Gastroesophageal sphincter (tissue), 4 donors: ENCODE measurements at regions not wholly inside any gene's neighbourhood (a gene's known extent, or its start where the extent isn't known, plus 50 kb on each side); places are given as distances from the start of the nearest gene placed in this dataset.
"Not testable (repeated sequence)": the region's sequence is repeated elsewhere in the genome, so short reads cannot be mapped to it uniquely, and the experiment has no call there.

Experiments
- ATAC-seq: fragments of 150-250 bp; one replicate; pipeline ENCODE4 v1.9.1; 2016; ENCODE audit warnings: mild to moderate bottlenecking, moderate library complexity
- H3K27ac ChIP-seq, 4 donors: fragments of 200-600 bp; sonication (generic) in 3 of 4; 1 replicate in 3 of 4; 2 replicates in 1 of 4; pipeline ENCODE4 v1.5.1; 2016 to 2019
- H3K27me3 ChIP-seq: fragments of 200-600 bp; sonication (generic); one replicate; pipeline ENCODE4 v1.5.1; 2019
- H3K36me3 ChIP-seq, 2 donors: fragments of 200-600 bp; sonication (generic); one replicate each; pipeline ENCODE4 v1.5.1; 2019; ENCODE audit warnings: control low read depth in 1 of 2
- H3K4me1 ChIP-seq, 3 donors: fragments of 200-600 bp; sonication (generic); 1 replicate in 2 of 3; 2 replicates in 1 of 3; pipeline ENCODE4 v1.5.1; 2016 to 2019; ENCODE audit warnings: control low read depth in 2 of 3
- H3K4me3 ChIP-seq, 2 donors: fragments of 200-600 bp; sonication (generic); one replicate each; pipeline ENCODE4 v1.5.1; 2019; ENCODE audit warnings: mild to moderate bottlenecking in 1 of 2, moderate library complexity in 1 of 2
- H3K9me3 ChIP-seq, 3 donors: fragments of 200-600 bp; sonication (generic); one replicate each; pipeline ENCODE4 v1.5.1; 2017 to 2019; ENCODE audit warnings: control low read depth in 2 of 3
- EP300 ChIP-seq: sonication (generic); formaldehyde crosslinking; IDR thresholded peaks from one replicate; pipeline ENCODE4 v1.6.1; 2017; ENCODE audit warnings: antibody characterized with exemption, mild to moderate bottlenecking
- POLR2A ChIP-seq, 2 donors: fragments of 450-650 bp; IDR thresholded peaks; one replicate each; pipeline ENCODE4 v1.6.1; 2017; ENCODE audit warnings: antibody characterized with exemption in 2 of 2, mild to moderate bottlenecking in 2 of 2, moderate library complexity in 1 of 2
- POLR2AphosphoS5 ChIP-seq: sonication (generic); formaldehyde crosslinking; IDR thresholded peaks from one replicate; pipeline ENCODE4 v1.6.1; 2017; ENCODE audit warnings: antibody characterized with exemption
- WGBS, 2 donors: methylation state at CpG; one replicate each; pipeline ENCODE4 v1.1.5; 2018; ENCODE audit warnings: low coverage in 1 of 2; 5-methylcytosine and 5-hydroxymethylcytosine counted together
- TF ChIP-seq, protein P1 (sequence below), 4 experiments: fragments of 200-600 bp in 2 of 4; fragments of 450-650 bp in 2 of 4; sonication (generic) in 1 of 4; IDR thresholded peaks; one replicate each; pipeline ENCODE4 v1.5.1; 2017 to 2019; ENCODE audit warnings: antibody characterized with exemption in 4 of 4, mild to moderate bottlenecking in 2 of 4, moderate library complexity in 2 of 4

DNA sequence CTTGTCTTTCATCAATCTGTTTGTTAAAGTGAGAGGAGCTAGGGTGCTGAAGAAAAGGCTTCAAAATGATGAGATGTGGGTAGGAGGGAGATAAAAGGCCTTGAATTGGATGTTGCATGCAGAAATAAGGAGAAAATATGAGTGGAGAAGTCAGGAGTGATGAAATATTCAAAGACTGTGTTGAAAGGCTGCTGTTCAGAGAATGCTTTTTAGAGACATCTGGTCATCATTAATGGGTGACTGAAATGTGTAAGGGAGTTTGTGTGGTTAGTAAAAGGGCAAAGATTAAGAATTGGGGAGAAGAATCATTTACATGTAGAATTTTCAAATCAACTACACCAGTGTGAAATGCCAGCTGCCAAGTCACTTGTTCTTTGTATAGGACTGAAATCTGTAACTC is 383.9 kb downstream of the MAT2B start:
- Histone ChIP-seq H3K9me3 (no peaks in the 10 kb centered on the region), H3K4me3 (no peak overlapping the region), H3K4me1 (no peaks in the 10 kb centered on the region), H3K27me3 (no peaks in the 10 kb centered on the region), H3K36me3 (no peaks in the 10 kb centered on the region), H3K27ac (no peak overlapping the region)
- no peak for ATAC-seq
- TF ChIP-seq, protein P1, sequence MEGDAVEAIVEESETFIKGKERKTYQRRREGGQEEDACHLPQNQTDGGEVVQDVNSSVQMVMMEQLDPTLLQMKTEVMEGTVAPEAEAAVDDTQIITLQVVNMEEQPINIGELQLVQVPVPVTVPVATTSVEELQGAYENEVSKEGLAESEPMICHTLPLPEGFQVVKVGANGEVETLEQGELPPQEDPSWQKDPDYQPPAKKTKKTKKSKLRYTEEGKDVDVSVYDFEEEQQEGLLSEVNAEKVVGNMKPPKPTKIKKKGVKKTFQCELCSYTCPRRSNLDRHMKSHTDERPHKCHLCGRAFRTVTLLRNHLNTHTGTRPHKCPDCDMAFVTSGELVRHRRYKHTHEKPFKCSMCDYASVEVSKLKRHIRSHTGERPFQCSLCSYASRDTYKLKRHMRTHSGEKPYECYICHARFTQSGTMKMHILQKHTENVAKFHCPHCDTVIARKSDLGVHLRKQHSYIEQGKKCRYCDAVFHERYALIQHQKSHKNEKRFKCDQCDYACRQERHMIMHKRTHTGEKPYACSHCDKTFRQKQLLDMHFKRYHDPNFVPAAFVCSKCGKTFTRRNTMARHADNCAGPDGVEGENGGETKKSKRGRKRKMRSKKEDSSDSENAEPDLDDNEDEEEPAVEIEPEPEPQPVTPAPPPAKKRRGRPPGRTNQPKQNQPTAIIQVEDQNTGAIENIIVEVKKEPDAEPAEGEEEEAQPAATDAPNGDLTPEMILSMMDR (IDR thresholded peaks at IDR 0.05): no peak
- TF ChIP-seq EP300 (no peak), POLR2A (IDR thresholded peaks at IDR 0.05) (no peak), POLR2AphosphoS5 (no peak)

DNA sequence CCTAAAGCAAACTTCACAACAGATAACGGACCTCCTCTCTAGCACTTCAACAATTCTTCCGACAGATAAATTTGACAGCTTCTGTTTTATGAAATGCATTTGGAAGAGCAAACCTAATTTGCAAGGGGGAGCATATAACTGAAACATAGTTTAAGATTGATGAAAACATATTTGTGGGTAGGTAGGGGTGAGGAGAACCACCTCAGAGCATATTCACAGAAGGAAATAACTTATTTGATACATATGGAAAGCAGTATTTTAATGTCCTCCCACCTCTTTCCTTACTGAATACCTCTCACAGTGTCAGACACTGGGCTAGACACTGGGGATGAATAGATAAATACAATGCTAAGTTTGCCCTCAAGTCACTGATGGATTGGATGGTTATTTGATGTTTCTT is 384.8 kb downstream of the MAT2B start:
- WGBS, 2 donors: 56 to 100% methylated on average over 1 to 2 of the region's 2 CpGs
- no peak for TF ChIP-seq POLR2AphosphoS5
- TF ChIP-seq, protein P1 (IDR thresholded peaks at IDR 0.05): no peak
- no peak for TF ChIP-seq POLR2A (IDR thresholded peaks at IDR 0.05)
- TF ChIP-seq EP300: no peak
- Histone ChIP-seq H3K4me3 (no peak overlapping the region), H3K27ac (no peak overlapping the region), H3K9me3 (no peaks in the 10 kb centered on the region), H3K4me1 (no peaks in the 10 kb centered on the region), H3K27me3 (no peaks in the 10 kb centered on the region), H3K36me3 (no peaks in the 10 kb centered on the region)
- no peak for ATAC-seq

DNA sequence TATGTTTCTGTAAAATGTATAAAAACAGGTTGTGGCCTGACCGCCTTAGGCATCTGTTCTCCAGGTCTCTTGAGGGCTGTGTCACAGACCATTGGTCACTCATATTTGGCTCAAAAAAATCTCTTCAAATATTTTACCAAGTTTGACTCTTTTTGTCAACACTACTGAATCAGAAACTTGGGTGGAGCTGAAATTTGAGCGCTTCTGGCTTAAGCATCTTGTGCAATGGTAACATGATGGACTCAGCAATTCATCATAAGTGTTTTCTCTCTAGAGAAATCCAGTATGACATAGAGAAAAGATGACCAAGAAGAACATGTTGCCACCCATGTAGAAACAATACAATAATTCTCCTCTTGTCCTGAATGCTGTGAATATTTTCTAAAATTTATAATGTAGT is 387.9 kb downstream of the MAT2B start:
- TF ChIP-seq, protein P1 (IDR thresholded peaks at IDR 0.05): no peak
- TF ChIP-seq POLR2A (IDR thresholded peaks at IDR 0.05): no peak
- TF ChIP-seq EP300: no peak
- no peak for TF ChIP-seq POLR2AphosphoS5
- Histone ChIP-seq H3K27me3 (no peaks in the 10 kb centered on the region), H3K4me3 (no peak overlapping the region), H3K4me1 (no peaks in the 10 kb centered on the region), H3K36me3 (no peaks in the 10 kb centered on the region), H3K27ac (no peak overlapping the region), H3K9me3 (no peaks in the 10 kb centered on the region)
- no peak for ATAC-seq
- whole genome bisulfite sequencing, 2 donors: 89 to 91% methylated on average over 2 of the region's 2 CpGs

DNA sequence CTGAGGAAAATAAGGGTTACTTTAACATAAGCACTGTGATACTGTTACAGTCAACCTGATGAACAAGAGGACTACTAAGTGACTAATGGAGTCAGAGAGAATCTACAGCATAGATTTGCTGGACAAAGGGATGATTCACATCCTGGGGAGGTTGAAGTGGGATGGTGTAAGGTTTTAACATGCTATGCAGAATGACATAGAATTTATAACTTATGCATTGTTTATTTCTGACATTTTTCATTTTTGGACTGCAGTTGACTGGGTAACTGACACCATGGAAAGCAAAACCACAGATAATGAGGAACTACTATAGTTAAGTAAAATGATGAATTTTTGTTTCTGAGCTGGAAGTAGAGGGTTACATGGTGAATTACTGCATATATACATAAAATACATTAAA is 389.2 kb downstream of the MAT2B start:
- Histone ChIP-seq H3K27ac (no peak overlapping the region), H3K36me3 (no peaks in the 10 kb centered on the region), H3K4me3 (no peak overlapping the region), H3K9me3 (no peaks in the 10 kb centered on the region), H3K4me1 (no peaks in the 10 kb centered on the region), H3K27me3 (no peaks in the 10 kb centered on the region)
- TF ChIP-seq POLR2A (IDR thresholded peaks at IDR 0.05) (no peak), EP300 (no peak)
- TF ChIP-seq, protein P1 (IDR thresholded peaks at IDR 0.05): no peak
- no peak for ATAC-seq

DNA sequence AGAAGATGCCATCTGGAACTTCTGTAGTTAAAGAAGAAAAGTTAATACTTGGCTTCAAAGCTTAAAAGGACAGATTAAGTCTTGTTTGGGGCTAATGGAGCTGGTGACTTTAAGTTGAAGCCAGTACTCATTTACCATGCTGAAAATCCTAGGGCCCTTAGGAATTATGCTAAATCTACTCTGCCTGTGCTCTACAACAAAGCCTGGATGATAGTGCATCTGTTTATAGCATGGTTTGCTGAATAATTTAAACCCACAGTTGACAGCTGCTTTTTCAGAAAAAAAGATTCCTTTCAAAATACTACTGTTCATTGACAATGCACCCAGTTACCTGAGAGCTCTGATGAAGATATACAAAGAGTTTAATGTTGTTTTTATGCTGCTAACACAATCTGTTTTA is 393.5 kb downstream of the MAT2B start:
- no peak for ATAC-seq
- no peak for TF ChIP-seq POLR2AphosphoS5
- TF ChIP-seq POLR2A (IDR thresholded peaks at IDR 0.05): no peak
- TF ChIP-seq EP300: no peak
- TF ChIP-seq, protein P1 (IDR thresholded peaks at IDR 0.05): no peak
- Histone ChIP-seq H3K9me3 (peaks cover 0 to 15% (median 0%) of the 10 kb centered on the region in 3 donors), H3K27ac (no peak overlapping the region), H3K4me3 (no peak overlapping the region), H3K27me3 (no peaks in the 10 kb centered on the region), H3K4me1 (no peaks in the 10 kb centered on the region), H3K36me3 (no peaks in the 10 kb centered on the region)

DNA sequence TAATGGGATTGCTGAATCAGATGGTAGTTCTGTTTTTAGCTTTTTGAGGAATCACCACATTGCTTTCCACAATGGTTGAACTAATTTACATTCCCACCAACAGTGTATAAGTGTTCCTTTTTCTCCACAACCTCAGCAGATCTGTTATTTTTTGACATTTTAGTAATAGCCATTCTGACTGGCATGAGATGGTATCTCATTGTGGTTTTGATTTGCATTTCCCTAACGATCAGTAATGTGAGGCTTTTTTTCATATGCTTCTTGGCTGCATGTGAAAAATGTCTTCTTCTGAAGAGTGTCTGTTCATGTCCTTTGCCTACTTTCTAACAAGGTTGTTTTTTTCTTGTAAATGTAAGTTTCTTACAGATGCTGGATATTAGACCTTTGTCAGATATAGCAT is 402.4 kb downstream of the MAT2B start:
- not testable (repeated sequence) for ATAC-seq, H3K4me3 ChIP-seq, H3K36me3 ChIP-seq, H3K27ac ChIP-seq, H3K9me3 ChIP-seq, H3K4me1 ChIP-seq, H3K27me3 ChIP-seq
- WGBS, 2 donors: 43% methylated on average over 1 of the region's 1 CpG; no CpG with 5 or more reads in 1 of the 2 donors
